GM23248 (cell line): ENCODE measurements at regions not wholly inside any gene's neighbourhood (a gene's known extent, or its start where the extent isn't known, plus 50 kb on each side); places are given as distances from the start of the nearest gene placed in this dataset.

Experiments used
- DNase-seq: peaks from one replicate; pipeline ENCODE4 v3.0.0-alpha.2; 2015
- H2AFZ ChIP-seq: fragments of 200-600 bp; sonication (generic); 2 replicates; pipeline ENCODE4 v1.6.1; 2016; ENCODE audit warnings: antibody characterized with exemption
- H3F3A ChIP-seq: fragments of 200-600 bp; sonication (generic); 2 replicates; pipeline ENCODE4 v1.6.1; 2016; ENCODE audit warnings: mild to moderate bottlenecking, antibody characterized with exemption, mixed run types; ENCODE audit not compliant: insufficient read depth
- H3K27ac ChIP-seq: fragments of 200-600 bp; sonication (generic); 2 replicates; pipeline ENCODE4 v1.5.1; 2016; ENCODE audit warnings: mild to moderate bottlenecking
- H3K27me3 ChIP-seq: fragments of 200-600 bp; sonication (generic); replicated peaks from 2 replicates; pipeline ENCODE4 v1.6.1; 2016; ENCODE audit warnings: mild to moderate bottlenecking; ENCODE audit not compliant: insufficient read depth
- H3K36me3 ChIP-seq: fragments of 200-600 bp; sonication (generic); 2 replicates; pipeline ENCODE4 v1.6.1; 2016; ENCODE audit warnings: low read depth, mild to moderate bottlenecking
- H3K4me1 ChIP-seq: fragments of 200-600 bp; sonication (generic); 2 replicates; pipeline ENCODE4 v1.6.1; 2016; ENCODE audit warnings: mild to moderate bottlenecking; ENCODE audit not compliant: insufficient read depth
- H3K4me2 ChIP-seq: fragments of 200-600 bp; sonication (generic); one replicate; pipeline ENCODE4 v1.6.1; 2016; ENCODE audit warnings: mild to moderate bottlenecking; ENCODE audit not compliant: unreplicated experiment
- H3K4me3 ChIP-seq: fragments of 200-600 bp; sonication (generic); 2 replicates; pipeline ENCODE4 v1.5.1; 2016; ENCODE audit warnings: mild to moderate bottlenecking
- H3K79me2 ChIP-seq: fragments of 200-600 bp; sonication (generic); 2 replicates; pipeline ENCODE4 v1.6.1; 2016; ENCODE audit warnings: mild to moderate bottlenecking; ENCODE audit not compliant: insufficient read depth
- H3K9ac ChIP-seq: fragments of 200-600 bp; sonication (generic); 2 replicates; pipeline ENCODE4 v1.6.1; 2016; ENCODE audit warnings: mild to moderate bottlenecking
- H3K9me2 ChIP-seq: fragments of 200-600 bp; sonication (generic); 2 replicates; pipeline ENCODE4 v1.6.1; 2016; ENCODE audit warnings: mixed run types, mild to moderate bottlenecking, moderate library complexity; ENCODE audit not compliant: insufficient read depth
- H3K9me3 ChIP-seq: fragments of 200-600 bp; sonication (generic); one replicate; pipeline ENCODE4 v1.6.1; 2017; ENCODE audit warnings: low read depth
- H4K20me1 ChIP-seq: fragments of 200-600 bp; sonication (generic); 2 replicates; pipeline ENCODE4 v1.6.0; 2016; ENCODE audit not compliant: insufficient read depth
- EZH2 ChIP-seq: fragments of 200-600 bp; sonication (generic); IDR thresholded peaks from 2 replicates; pipeline ENCODE4 v1.6.1; 2018; ENCODE audit warnings: antibody characterized with exemption, mild to moderate bottlenecking; ENCODE audit not compliant: insufficient read depth, poor library complexity, severe bottlenecking
- EZH2phosphoT487 ChIP-seq: fragments of 200-600 bp; sonication (generic); IDR thresholded peaks from 2 replicates; pipeline ENCODE4 v1.6.1; 2018; ENCODE audit warnings: antibody characterized with exemption, moderate library complexity, mild to moderate bottlenecking, low read depth; ENCODE audit not compliant: insufficient read depth
- whole genome bisulfite sequencing, 2 experiments: methylation state at CpG; one replicate each; pipeline ENCODE4 v1.1.6; 2015 to 2017; ENCODE audit warnings: low lambda C conversion rate in 2 of 2, low coverage in 1 of 2; ENCODE audit errors: missing lambda C conversion rate in 2 of 2; 5-methylcytosine and 5-hydroxymethylcytosine counted together
- in situ Hi-C: fragments of 300-500 bp; cut with MboI; formaldehyde crosslinking; loops from 2 replicates; pipeline ENCODE4 v1.15.0; 2020

DNA sequence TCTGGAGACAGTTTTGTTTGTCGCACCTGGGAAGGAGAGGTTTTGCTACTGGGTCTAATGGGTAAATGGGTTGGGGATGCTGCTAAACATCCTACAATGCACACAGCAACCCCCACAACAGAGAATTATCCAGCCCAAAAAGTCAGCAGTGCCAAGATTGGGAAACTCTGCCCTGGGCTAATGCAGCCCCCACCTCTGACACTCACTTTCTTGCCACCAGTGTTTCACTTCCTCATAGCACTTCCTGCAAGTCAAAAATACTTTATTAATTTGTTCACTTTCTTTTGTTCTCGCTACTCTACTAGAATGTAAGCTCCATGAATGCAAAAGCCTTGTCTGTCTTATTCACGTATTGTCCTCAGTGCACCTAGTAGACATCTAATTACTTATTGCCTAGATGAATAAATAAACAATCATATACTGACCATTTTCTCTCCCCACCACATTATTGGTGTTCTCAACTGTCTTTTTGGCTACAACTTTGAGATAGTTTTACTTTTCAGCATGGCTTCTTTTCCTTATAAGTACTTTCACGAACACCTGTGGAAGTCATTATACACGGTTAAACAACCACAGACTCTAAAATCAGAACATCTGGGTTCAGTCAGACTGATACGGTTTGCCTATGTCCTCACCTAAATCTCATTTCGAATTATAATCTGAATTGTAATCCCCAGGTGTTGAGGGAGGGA lies 82.0 kb upstream of the PITX2 start:
- WGBS, 2 experiments: 53 to 57% methylated on average over 7 of the region's 7 CpGs
- no peak overlapping the region for H3K4me3 ChIP-seq
- H3K27me3 ChIP-seq: no peaks in the 10 kb centered on the region
- H3K27ac ChIP-seq: no peak overlapping the region
- no peaks in the 10 kb centered on the region for H3K9me2 ChIP-seq
- no peaks in the 10 kb centered on the region for H3K79me2 ChIP-seq
- in situ Hi-C loops: no loop called here
- H2AFZ ChIP-seq: no peak overlapping the region
- no peaks in the 10 kb centered on the region for H3K9me3 ChIP-seq
- H4K20me1 ChIP-seq: no peaks in the 10 kb centered on the region
- H3K36me3 ChIP-seq: no peaks in the 10 kb centered on the region
- H3K9ac ChIP-seq: no peak overlapping the region
- TF ChIP-seq EZH2phosphoT487 (no peak), EZH2 (no peak)
- no peaks in the 10 kb centered on the region for H3K4me1 ChIP-seq
- no peak overlapping the region for H3K4me2 ChIP-seq
- DNase-seq: no peak
- H3F3A ChIP-seq: no peaks in the 10 kb centered on the region

DNA sequence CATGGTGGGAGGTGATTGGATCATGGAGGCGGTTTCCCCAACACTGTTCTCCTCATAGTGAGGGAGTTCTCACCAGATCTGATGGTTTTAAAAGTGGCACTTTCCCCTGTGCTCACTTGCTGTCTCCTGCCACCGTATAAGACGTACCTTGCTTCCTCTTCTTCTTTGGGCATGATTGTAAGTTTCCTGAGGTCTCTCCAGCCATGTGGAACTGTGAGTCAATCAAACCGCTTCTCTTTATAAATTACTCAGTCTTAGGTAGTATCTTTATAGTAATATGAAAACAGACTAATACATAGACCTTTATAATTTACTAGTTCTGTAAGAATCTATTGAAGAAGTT lies 82.5 kb upstream of the PITX2 start:
- Histone ChIP-seq H3K4me3 (no peak overlapping the region), H3F3A (no peaks in the 10 kb centered on the region), H3K9me2 (no peaks in the 10 kb centered on the region), H3K27ac (no peak overlapping the region), H3K36me3 (no peaks in the 10 kb centered on the region), H3K27me3 (no peaks in the 10 kb centered on the region), H3K4me1 (no peaks in the 10 kb centered on the region), H4K20me1 (no peaks in the 10 kb centered on the region), H2AFZ (no peak overlapping the region), H3K79me2 (no peaks in the 10 kb centered on the region), H3K4me2 (no peak overlapping the region), H3K9ac (no peak overlapping the region), H3K9me3 (no peaks in the 10 kb centered on the region)
- TF ChIP-seq EZH2phosphoT487 (no peak), EZH2 (no peak)
- WGBS, 2 experiments: 73 to 78% methylated on average over 4 of the region's 4 CpGs
- in situ Hi-C loops: no loop called here
- DNase-seq: no peak

DNA sequence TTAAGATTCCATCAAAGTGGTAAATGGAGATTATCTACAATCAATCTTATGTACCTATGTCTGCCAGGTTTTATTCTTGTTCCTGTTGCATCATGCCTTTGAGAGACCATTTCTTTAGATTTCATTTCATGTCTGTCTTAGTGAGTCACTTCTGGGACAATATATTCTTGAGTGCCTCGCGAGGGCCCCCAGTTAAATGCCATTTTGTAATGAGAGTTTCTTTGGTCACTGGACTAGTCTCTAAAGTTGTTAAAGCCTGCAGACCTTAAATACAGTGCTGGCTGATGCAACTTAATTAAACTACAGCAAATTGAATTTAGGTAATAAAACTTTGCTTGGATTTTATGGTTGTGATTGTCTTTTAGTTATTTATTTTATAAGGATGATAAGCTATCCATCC lies 87.2 kb upstream of the PITX2 start:
- Histone ChIP-seq H3K27me3 (no peaks in the 10 kb centered on the region), H3K4me2 (no peak overlapping the region), H3K9me2 (no peaks in the 10 kb centered on the region), H3K27ac (no peak overlapping the region), H2AFZ (no peak overlapping the region), H3F3A (no peaks in the 10 kb centered on the region), H3K4me1 (no peaks in the 10 kb centered on the region), H3K9me3 (no peaks in the 10 kb centered on the region), H3K79me2 (no peaks in the 10 kb centered on the region), H4K20me1 (no peaks in the 10 kb centered on the region), H3K4me3 (no peak overlapping the region), H3K36me3 (no peaks in the 10 kb centered on the region), H3K9ac (no peak overlapping the region)
- in situ Hi-C loops: no loop called here
- TF ChIP-seq EZH2phosphoT487 (no peak), EZH2 (no peak)
- DNase-seq: no peak
- 99 to 100% methylated on average over 2 of the region's 2 CpGs for WGBS, 2 experiments

DNA sequence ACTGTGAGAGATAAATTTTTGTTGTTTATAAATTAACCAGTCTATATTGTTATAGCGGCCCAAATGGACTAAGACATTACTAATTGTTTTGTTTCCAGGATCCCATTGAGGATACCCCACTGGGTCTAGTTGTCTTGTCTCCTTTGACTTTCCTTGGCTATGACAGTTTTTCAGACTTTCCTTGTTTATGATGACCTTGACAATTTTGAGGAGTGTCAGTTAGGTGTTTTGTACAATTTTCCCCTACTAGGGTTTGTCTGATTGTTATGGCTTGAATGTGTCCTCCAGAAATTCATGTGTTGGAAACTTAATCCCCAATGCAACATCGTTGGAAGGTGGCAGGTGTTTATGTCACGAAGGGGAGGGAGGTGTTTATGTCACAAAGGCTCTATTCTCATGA lies 89.6 kb upstream of the PITX2 start:
- Histone ChIP-seq H3K27ac (no peak overlapping the region), H3K9ac (no peak overlapping the region), H3F3A (no peaks in the 10 kb centered on the region), H3K9me3 (no peaks in the 10 kb centered on the region), H3K4me2 (no peak overlapping the region), H3K4me1 (no peaks in the 10 kb centered on the region), H4K20me1 (no peaks in the 10 kb centered on the region), H3K4me3 (no peak overlapping the region), H2AFZ (no peak overlapping the region), H3K27me3 (no peaks in the 10 kb centered on the region), H3K9me2 (no peaks in the 10 kb centered on the region), H3K36me3 (no peaks in the 10 kb centered on the region), H3K79me2 (no peaks in the 10 kb centered on the region)
- WGBS, 2 experiments: 52 to 53% methylated on average over 3 of the region's 3 CpGs
- in situ Hi-C loops: no loop called here
- TF ChIP-seq EZH2phosphoT487: no peak
- TF ChIP-seq EZH2: no peak
- no peak for DNase-seq

DNA sequence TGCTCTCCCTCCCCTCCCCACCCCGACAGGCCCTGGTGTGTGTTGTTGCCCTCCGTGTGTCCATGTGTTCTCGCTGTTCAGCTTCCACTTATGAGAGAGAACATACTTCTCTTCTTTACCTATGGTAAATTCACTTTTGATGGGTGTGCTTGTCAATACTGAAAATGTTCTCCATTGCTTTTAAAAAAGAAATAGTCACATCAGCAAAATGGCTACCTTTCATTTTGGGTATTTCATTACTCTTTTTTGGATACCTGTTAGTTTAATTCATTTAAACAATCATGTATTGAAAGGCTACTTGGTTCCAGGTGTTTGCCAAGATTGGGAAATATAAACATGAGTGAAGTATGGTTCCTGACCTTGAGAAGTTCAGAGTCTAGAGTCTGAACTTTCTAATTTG lies 107.4 kb upstream of the PITX2 start:
- H3K9ac ChIP-seq: no peak overlapping the region
- H3K4me1 ChIP-seq: no peaks in the 10 kb centered on the region
- H2AFZ ChIP-seq: no peak overlapping the region
- no peaks in the 10 kb centered on the region for H4K20me1 ChIP-seq
- H3K4me3 ChIP-seq: no peak overlapping the region
- 73 to 75% methylated on average over 3 of the region's 3 CpGs for WGBS, 2 experiments
- no peaks in the 10 kb centered on the region for H3K27me3 ChIP-seq
- H3K4me2 ChIP-seq: no peak overlapping the region
- in situ Hi-C loops: no loop called here
- H3K79me2 ChIP-seq: no peaks in the 10 kb centered on the region
- no peaks in the 10 kb centered on the region for H3F3A ChIP-seq
- H3K9me3 ChIP-seq: no peaks in the 10 kb centered on the region
- H3K9me2 ChIP-seq: no peaks in the 10 kb centered on the region
- no peak for DNase-seq
- TF ChIP-seq EZH2phosphoT487 (no peak), EZH2 (no peak)
- no peak overlapping the region for H3K27ac ChIP-seq
- H3K36me3 ChIP-seq: no peaks in the 10 kb centered on the region
